Hepatocyte (in vitro differentiated cells): ENCODE measurements at regions not wholly inside any gene's neighbourhood (a gene's known extent, or its start where the extent isn't known, plus 50 kb on each side); places are given as distances from the start of the nearest gene placed in this dataset.

ENCODE experiments used
- DNase-seq: peaks from one replicate; pipeline ENCODE4 v3.0.0-alpha.2; 2016; ENCODE audit warnings: low spot score
- H2AFZ ChIP-seq: fragments of 200-600 bp; sonication (generic); 2 replicates; pipeline ENCODE4 v1.6.0; 2016; ENCODE audit warnings: antibody characterized with exemption, mild to moderate bottlenecking
- H3K27ac ChIP-seq: fragments of 200-600 bp; sonication (generic); 2 replicates; pipeline ENCODE4 v1.5.1; 2016; ENCODE audit warnings: mild to moderate bottlenecking
- H3K27me3 ChIP-seq: fragments of 200-600 bp; sonication (generic); 2 replicates; pipeline ENCODE4 v1.6.1; 2016
- H3K36me3 ChIP-seq: fragments of 200-600 bp; sonication (generic); replicated peaks from 2 replicates; pipeline ENCODE4 v1.5.1; 2016; ENCODE audit warnings: low read depth; ENCODE audit not compliant: insufficient read depth
- H3K4me1 ChIP-seq: fragments of 200-600 bp; sonication (generic); 2 replicates; pipeline ENCODE4 v1.5.1; 2016; ENCODE audit warnings: mild to moderate bottlenecking, moderate library complexity; ENCODE audit not compliant: insufficient read depth
- H3K4me2 ChIP-seq: fragments of 200-600 bp; sonication (generic); 2 replicates; pipeline ENCODE4 v1.6.0; 2016
- H3K4me3 ChIP-seq: fragments of 200-600 bp; sonication (generic); 2 replicates; pipeline ENCODE4 v1.5.1; 2016; ENCODE audit warnings: mild to moderate bottlenecking
- H3K79me2 ChIP-seq: fragments of 200-600 bp; sonication (generic); 2 replicates; pipeline ENCODE4 v1.6.0; 2017; ENCODE audit warnings: mild to moderate bottlenecking
- H3K9me2 ChIP-seq: fragments of 200-600 bp; sonication (generic); replicated peaks from 2 replicates; pipeline ENCODE4 v1.6.0; 2017; ENCODE audit warnings: mild to moderate bottlenecking; ENCODE audit not compliant: insufficient read depth
- H3K9me3 ChIP-seq: fragments of 200-600 bp; sonication (generic); 2 replicates; pipeline ENCODE4 v1.5.1; 2016; ENCODE audit warnings: low read depth, mild to moderate bottlenecking
- H4K20me1 ChIP-seq: fragments of 200-600 bp; sonication (generic); 2 replicates; pipeline ENCODE4 v1.6.0; 2016; ENCODE audit warnings: mild to moderate bottlenecking; ENCODE audit not compliant: insufficient read depth, poor library complexity, severe bottlenecking
- EZH2 ChIP-seq: fragments of 200-600 bp; sonication (generic); IDR thresholded peaks from 2 replicates; pipeline ENCODE4 v1.6.1; 2016; ENCODE audit warnings: antibody characterized with exemption, mild to moderate bottlenecking, borderline replicate concordance
- EZH2phosphoT487 ChIP-seq: fragments of 200-600 bp; sonication (generic); IDR thresholded peaks from one replicate; pipeline ENCODE4 v1.6.1; 2018; ENCODE audit warnings: antibody characterized with exemption, mild to moderate bottlenecking, low read depth, moderate library complexity; ENCODE audit not compliant: unreplicated experiment, severe bottlenecking
- WGBS: methylation state at CpG from one replicate; pipeline ENCODE4 v1.1.6; 2016; ENCODE audit warnings: low lambda C conversion rate; ENCODE audit errors: missing lambda C conversion rate; 5-methylcytosine and 5-hydroxymethylcytosine counted together
- TF ChIP-seq, protein P1 (sequence below): fragments of 200-600 bp; sonication (generic); IDR thresholded peaks from 2 replicates; pipeline ENCODE4 v1.5.1; 2016; ENCODE audit warnings: antibody characterized with exemption, mild to moderate bottlenecking; ENCODE audit not compliant: poor library complexity

- Histone ChIP-seq H2AFZ (no peak overlapping the region), H4K20me1 (no peaks in the 10 kb centered on the region), H3K36me3 (no peaks in the 10 kb centered on the region), H3K27me3 (no peaks in the 10 kb centered on the region), H3K4me2 (no peak overlapping the region), H3K9me2 (no peaks in the 10 kb centered on the region), H3K79me2 (no peaks in the 10 kb centered on the region), H3K4me3 (no peak overlapping the region), H3K27ac (no peak overlapping the region), H3K9me3 (no peaks in the 10 kb centered on the region), H3K4me1 (no peaks in the 10 kb centered on the region)
- 78% methylated on average over 5 of the region's 5 CpGs for WGBS
- TF ChIP-seq EZH2 (no peak), EZH2phosphoT487 (no peak)
- TF ChIP-seq, protein P1, sequence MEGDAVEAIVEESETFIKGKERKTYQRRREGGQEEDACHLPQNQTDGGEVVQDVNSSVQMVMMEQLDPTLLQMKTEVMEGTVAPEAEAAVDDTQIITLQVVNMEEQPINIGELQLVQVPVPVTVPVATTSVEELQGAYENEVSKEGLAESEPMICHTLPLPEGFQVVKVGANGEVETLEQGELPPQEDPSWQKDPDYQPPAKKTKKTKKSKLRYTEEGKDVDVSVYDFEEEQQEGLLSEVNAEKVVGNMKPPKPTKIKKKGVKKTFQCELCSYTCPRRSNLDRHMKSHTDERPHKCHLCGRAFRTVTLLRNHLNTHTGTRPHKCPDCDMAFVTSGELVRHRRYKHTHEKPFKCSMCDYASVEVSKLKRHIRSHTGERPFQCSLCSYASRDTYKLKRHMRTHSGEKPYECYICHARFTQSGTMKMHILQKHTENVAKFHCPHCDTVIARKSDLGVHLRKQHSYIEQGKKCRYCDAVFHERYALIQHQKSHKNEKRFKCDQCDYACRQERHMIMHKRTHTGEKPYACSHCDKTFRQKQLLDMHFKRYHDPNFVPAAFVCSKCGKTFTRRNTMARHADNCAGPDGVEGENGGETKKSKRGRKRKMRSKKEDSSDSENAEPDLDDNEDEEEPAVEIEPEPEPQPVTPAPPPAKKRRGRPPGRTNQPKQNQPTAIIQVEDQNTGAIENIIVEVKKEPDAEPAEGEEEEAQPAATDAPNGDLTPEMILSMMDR, result no peak
- DNase-seq, result no peak
These were observed 87.4 kb upstream of the CDH10 start for GRCh38 chr5:24732184-24732583.

DNA sequence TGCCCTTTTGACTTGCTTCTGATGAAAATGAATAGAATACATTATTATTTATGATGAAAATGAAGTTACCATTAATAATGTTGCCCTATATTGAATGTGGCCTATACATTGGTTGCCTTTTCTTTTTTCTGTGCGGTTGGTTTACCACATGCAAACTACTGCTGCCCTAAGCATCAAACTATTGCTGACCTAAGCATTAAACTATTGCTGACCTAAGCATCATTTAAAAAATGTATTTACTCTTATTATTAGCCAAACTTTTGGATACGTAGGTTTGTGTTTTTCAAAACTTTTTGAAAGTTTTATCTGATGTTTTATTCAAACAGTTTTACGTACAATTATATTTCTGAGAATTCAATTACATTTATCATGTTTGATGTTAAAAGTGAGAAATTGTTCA is 76.0 kb upstream of the CDH10 start:
- TF ChIP-seq EZH2phosphoT487, result no peak
- TF ChIP-seq, protein P1, result no peak
- TF ChIP-seq EZH2, result no peak
- no peak overlapping the region for H3K4me2 ChIP-seq
- no peaks in the 10 kb centered on the region for H3K27me3 ChIP-seq
- H4K20me1 ChIP-seq, result no peaks in the 10 kb centered on the region
- no peak overlapping the region for H3K4me3 ChIP-seq
- 97% methylated on average over 3 of the region's 3 CpGs for WGBS
- no peaks in the 10 kb centered on the region for H3K9me3 ChIP-seq
- no peak overlapping the region for H3K27ac ChIP-seq
- no peaks in the 10 kb centered on the region for H3K79me2 ChIP-seq
- H3K36me3 ChIP-seq, result no peaks in the 10 kb centered on the region
- H3K9me2 ChIP-seq, result no peaks in the 10 kb centered on the region
- H3K4me1 ChIP-seq, result no peaks in the 10 kb centered on the region
- H2AFZ ChIP-seq, result no peak overlapping the region
- no peak for DNase-seq

DNA sequence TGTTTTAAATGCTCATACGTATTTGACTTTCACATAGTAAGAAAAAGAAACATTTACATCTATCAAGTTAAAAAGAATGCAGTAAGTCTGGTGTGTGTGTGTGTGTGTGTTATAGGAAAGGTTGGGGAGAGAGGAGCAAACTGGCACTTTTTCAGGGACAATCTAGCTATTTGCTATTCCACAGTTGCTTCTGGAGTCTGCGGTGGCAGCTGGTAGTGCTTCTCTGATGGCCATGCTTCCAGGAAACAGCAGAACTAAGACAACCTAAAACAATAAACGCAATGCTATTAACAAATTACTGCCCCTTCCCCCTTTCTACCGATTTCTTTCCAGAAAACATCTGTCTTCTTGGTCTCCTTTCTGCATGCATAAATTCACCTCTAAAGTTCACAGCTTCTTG is 70.0 kb upstream of the CDH10 start:
- Histone ChIP-seq H3K79me2 (no peaks in the 10 kb centered on the region), H3K27ac (no peak overlapping the region), H3K9me3 (no peaks in the 10 kb centered on the region), H3K9me2 (no peaks in the 10 kb centered on the region), H3K4me3 (no peak overlapping the region), H2AFZ (no peak overlapping the region), H3K36me3 (no peaks in the 10 kb centered on the region), H3K4me1 (no peaks in the 10 kb centered on the region), H3K27me3 (no peaks in the 10 kb centered on the region), H4K20me1 (no peaks in the 10 kb centered on the region), H3K4me2 (peak overlapping the region; percentile 10)
- DNase-seq, result no peak
- TF ChIP-seq, protein P1, result no peak
- TF ChIP-seq EZH2phosphoT487 (no peak), EZH2 (no peak)
- WGBS, result 77% methylated on average over 4 of the region's 4 CpGs

GRCh38 chr5:24712947-24713346 is 68.2 kb upstream of the CDH10 start:
- H3K27ac ChIP-seq, result no peak overlapping the region
- no peak overlapping the region for H3K4me3 ChIP-seq
- H3K9me2 ChIP-seq, result no peaks in the 10 kb centered on the region
- no peaks in the 10 kb centered on the region for H3K9me3 ChIP-seq
- H3K79me2 ChIP-seq, result no peaks in the 10 kb centered on the region
- H2AFZ ChIP-seq, result no peak overlapping the region
- no peaks in the 10 kb centered on the region for H3K36me3 ChIP-seq
- no peaks in the 10 kb centered on the region for H3K4me1 ChIP-seq
- DNase-seq, result no peak
- no peak overlapping the region for H3K4me2 ChIP-seq
- WGBS, result 30% methylated on average over 2 of the region's 2 CpGs
- no peaks in the 10 kb centered on the region for H3K27me3 ChIP-seq
- TF ChIP-seq, protein P1, result no peak
- TF ChIP-seq EZH2phosphoT487 (no peak), EZH2 (no peak)
- H4K20me1 ChIP-seq, result no peaks in the 10 kb centered on the region
